PC-9 (cell line): ENCODE measurements at regions not wholly inside any gene's neighbourhood (a gene's known extent, or its start where the extent isn't known, plus 50 kb on each side); places are given as distances from the start of the nearest gene placed in this dataset.

Experiments
- CTCF ChIP-seq: fragments of 200-600 bp; sonication (generic); conservative IDR thresholded peaks from 2 replicates; pipeline ENCODE4 v1.6.1; 2017; ENCODE audit warnings: mixed run types, antibody characterized with exemption, mild to moderate bottlenecking, moderate library complexity
- EZH2 ChIP-seq: fragments of 200-600 bp; sonication (generic); IDR thresholded peaks from 2 replicates; pipeline ENCODE4 v1.8.0; 2017; ENCODE audit warnings: antibody characterized with exemption, low read depth

GRCh38 chr12:104823985-104824461 is 134.1 kb downstream of the SLC41A2 start:
- TF ChIP-seq CTCF (no peak), EZH2 (no peak)
